Upper lobe of left lung (tissue), 6 donors: ENCODE measurements at regions not wholly inside any gene's neighbourhood (a gene's known extent, or its start where the extent isn't known, plus 50 kb on each side); places are given as distances from the start of the nearest gene placed in this dataset.

Source experiments
- ATAC-seq, 2 donors: fragments of 200-7000 bp; cut with Tn5 transposase; one replicate each; pipeline ENCODE4 v1.9.1; 2022; ENCODE audit warnings: mild to moderate bottlenecking in 2 of 2, moderate library complexity in 2 of 2; ENCODE audit not compliant: low FRiP score in 2 of 2
- DNase-seq, 2 donors: peaks; one replicate each; pipeline ENCODE4 v3.0.0-alpha.2; 2019 to 2020
- H3K27ac ChIP-seq, 4 donors: fragments of 200-600 bp; sonication (generic); one replicate each; pipeline ENCODE4 v1.5.1; 2016 to 2019
- H3K27me3 ChIP-seq, 4 donors: fragments of 200-600 bp; sonication (generic); one replicate each; pipeline ENCODE4 v1.5.1; 2017 to 2019
- H3K36me3 ChIP-seq, 4 donors: fragments of 200-600 bp; sonication (generic); one replicate each; pipeline ENCODE4 v1.5.1; 2016 to 2019
- H3K4me1 ChIP-seq, 4 donors: fragments of 200-600 bp; sonication (generic); one replicate each; pipeline ENCODE4 v1.5.1; 2018 to 2019
- H3K4me3 ChIP-seq, 4 donors: fragments of 200-600 bp; sonication (generic); one replicate each; pipeline ENCODE4 v1.5.1; 2017 to 2019; ENCODE audit warnings: mild to moderate bottlenecking in 2 of 4, moderate library complexity in 1 of 4
- H3K9me3 ChIP-seq, 4 donors: fragments of 200-600 bp; sonication (generic); one replicate each; pipeline ENCODE4 v1.5.1; 2018 to 2019
- EP300 ChIP-seq, 4 donors: sonication (generic); formaldehyde crosslinking; IDR thresholded peaks; one replicate each; pipeline ENCODE4 v1.5.1; 2017; ENCODE audit warnings: antibody characterized with exemption in 4 of 4, control low read depth in 2 of 4
- POLR2A ChIP-seq, 4 donors: fragments of 450-650 bp; IDR thresholded peaks; one replicate each; pipeline ENCODE4 v1.5.1; 2016 to 2017; ENCODE audit warnings: antibody characterized with exemption in 4 of 4, mild to moderate bottlenecking in 2 of 4
- POLR2AphosphoS5 ChIP-seq, 2 donors: sonication (generic); formaldehyde crosslinking; IDR thresholded peaks; one replicate each; pipeline ENCODE4 v1.5.1; 2017; ENCODE audit warnings: antibody characterized with exemption in 2 of 2
- WGBS, 2 donors: methylation state at CpG; one replicate each; pipeline ENCODE4 v1.1.5; 2017 to 2018; 5-methylcytosine and 5-hydroxymethylcytosine counted together
- TF ChIP-seq, protein P1 (sequence below), 6 experiments: fragments of 450-650 bp in 4 of 6; fragments of 200-600 bp in 2 of 6; sonication (generic) in 2 of 6; IDR thresholded peaks; one replicate each; pipeline ENCODE4 v1.5.1; 2016 to 2019; ENCODE audit warnings: antibody characterized with exemption in 6 of 6
- donor health status: DM: no; HTN: no; CAD: no; lungs with moderate emphysema.
- donor health status: DM: no; HTN: yes; CAD: no; lungs with severe emphysema.

DNA sequence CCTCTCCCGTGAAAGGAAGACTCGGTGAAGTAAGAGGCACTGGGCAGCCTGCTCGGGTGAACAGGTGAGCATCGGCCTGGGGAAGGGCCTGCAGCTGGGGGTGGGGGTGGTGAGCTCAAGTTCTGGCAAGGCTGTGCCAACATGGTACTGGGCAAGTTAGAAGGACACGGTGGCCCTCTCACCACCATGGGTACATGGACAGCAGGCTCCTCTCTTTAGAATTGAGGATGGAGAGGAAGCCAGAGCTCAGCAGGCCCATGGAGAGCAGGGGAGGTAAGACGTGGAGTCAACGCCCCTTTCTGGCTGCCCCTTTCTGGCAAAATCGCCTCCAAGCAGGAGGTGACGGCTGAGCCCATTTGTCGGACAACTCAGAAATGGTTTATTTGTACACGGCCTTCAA, 135.6 kb downstream of the ANKRD60 start:
- Histone ChIP-seq H3K9me3 (no peaks in the 10 kb centered on the region), H3K4me3 (no peak overlapping the region), H3K27ac (no peak overlapping the region), H3K27me3 (no peaks in the 10 kb centered on the region), H3K36me3 (no peaks in the 10 kb centered on the region), H3K4me1 (no peaks in the 10 kb centered on the region)
- ATAC-seq (no peak), DNase-seq (no peak)
- WGBS, 2 donors, result 92% methylated on average over 8 to 11 of the region's 11 CpGs
- no peak for TF ChIP-seq EP300 (IDR thresholded peaks at IDR 0.05)
- TF ChIP-seq POLR2AphosphoS5 (IDR thresholded peaks at IDR 0.05), result no peak
- TF ChIP-seq, protein P1, sequence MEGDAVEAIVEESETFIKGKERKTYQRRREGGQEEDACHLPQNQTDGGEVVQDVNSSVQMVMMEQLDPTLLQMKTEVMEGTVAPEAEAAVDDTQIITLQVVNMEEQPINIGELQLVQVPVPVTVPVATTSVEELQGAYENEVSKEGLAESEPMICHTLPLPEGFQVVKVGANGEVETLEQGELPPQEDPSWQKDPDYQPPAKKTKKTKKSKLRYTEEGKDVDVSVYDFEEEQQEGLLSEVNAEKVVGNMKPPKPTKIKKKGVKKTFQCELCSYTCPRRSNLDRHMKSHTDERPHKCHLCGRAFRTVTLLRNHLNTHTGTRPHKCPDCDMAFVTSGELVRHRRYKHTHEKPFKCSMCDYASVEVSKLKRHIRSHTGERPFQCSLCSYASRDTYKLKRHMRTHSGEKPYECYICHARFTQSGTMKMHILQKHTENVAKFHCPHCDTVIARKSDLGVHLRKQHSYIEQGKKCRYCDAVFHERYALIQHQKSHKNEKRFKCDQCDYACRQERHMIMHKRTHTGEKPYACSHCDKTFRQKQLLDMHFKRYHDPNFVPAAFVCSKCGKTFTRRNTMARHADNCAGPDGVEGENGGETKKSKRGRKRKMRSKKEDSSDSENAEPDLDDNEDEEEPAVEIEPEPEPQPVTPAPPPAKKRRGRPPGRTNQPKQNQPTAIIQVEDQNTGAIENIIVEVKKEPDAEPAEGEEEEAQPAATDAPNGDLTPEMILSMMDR (IDR thresholded peaks at IDR 0.05), result no peak
- TF ChIP-seq POLR2A (IDR thresholded peaks at IDR 0.05), result no peak

DNA sequence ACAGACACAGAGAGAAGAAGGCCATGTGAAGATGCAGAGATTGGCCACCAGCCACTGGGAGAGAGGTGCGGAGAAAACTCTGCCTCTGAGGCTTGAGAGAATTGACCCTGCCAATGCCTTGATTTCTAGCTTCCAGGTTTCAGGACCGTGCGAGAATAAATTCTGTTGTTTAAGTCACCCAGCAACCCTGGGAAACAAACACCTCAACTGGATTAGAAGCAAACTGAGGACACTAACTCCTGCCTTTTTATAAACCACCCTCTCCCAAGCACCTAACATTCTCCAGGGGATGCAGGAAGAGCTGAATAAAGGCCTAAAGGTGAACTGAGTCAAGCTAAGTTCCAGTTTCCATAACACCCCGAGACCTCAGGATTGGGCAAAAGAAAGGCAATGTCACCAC, 136.1 kb downstream of the ANKRD60 start:
- DNase-seq (no peak), ATAC-seq (no peak)
- WGBS, 2 donors, result 92 to 95% methylated on average over 4 of the region's 4 CpGs
- Histone ChIP-seq H3K27ac (no peak overlapping the region), H3K9me3 (no peaks in the 10 kb centered on the region), H3K4me1 (no peaks in the 10 kb centered on the region), H3K27me3 (no peaks in the 10 kb centered on the region), H3K36me3 (no peaks in the 10 kb centered on the region), H3K4me3 (no peak overlapping the region)
- no peak for TF ChIP-seq POLR2AphosphoS5 (IDR thresholded peaks at IDR 0.05)

DNA sequence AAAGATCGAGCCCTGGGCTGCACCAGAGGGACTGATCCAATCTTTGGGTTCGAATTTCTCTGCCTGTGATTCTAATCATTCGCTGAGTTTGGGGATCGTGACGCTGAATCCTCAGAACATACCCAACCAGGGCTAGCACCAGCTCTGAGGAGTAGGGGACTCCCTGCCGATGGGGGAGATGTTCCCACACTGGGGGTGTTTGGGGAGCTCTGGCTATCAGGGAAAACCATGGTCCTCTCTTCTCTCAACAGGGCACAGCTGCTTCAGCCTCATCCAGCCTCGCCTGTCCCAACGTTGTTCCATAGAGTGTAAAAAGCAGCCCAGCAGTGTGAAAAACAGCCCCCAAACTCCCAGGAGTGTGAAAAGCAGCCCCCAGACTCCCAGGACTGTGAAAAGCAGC, 136.6 kb downstream of the ANKRD60 start:
- TF ChIP-seq EP300 (IDR thresholded peaks at IDR 0.05) (no peak), POLR2A (IDR thresholded peaks at IDR 0.05) (no peak), POLR2AphosphoS5 (IDR thresholded peaks at IDR 0.05) (no peak)
- TF ChIP-seq, protein P1 (IDR thresholded peaks at IDR 0.05), result no peak
- H3K27me3 ChIP-seq, result no peaks in the 10 kb centered on the region
- H3K36me3 ChIP-seq, result no peaks in the 10 kb centered on the region
- no peak overlapping the region for H3K27ac ChIP-seq
- no peaks in the 10 kb centered on the region for H3K9me3 ChIP-seq
- no peaks in the 10 kb centered on the region for H3K4me1 ChIP-seq
- ATAC-seq (no peak), DNase-seq (no peak)
- WGBS, 2 donors, result 81 to 86% methylated on average over 7 to 8 of the region's 8 CpGs
- H3K4me3 ChIP-seq, result no peak overlapping the region

DNA sequence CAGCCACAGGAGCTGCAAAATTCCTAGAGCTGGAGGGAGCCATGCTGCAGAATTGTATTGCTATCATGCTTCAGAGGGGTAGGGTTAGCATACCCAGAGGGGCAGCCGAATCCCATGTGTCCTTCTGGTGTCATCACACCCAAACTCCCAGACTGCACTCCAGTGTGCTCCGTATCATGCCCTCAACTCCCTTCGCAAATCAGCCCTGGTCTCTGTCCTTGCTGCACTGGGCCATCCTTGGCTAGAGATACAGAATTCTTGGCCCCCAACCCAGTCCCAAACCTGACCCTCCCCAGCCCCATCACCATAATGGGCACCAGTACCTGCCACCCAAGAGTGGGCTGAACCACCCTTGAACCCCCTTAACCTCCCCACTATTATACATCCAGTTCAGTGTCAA, 138.3 kb downstream of the ANKRD60 start:
- Histone ChIP-seq H3K4me1 (no peaks in the 10 kb centered on the region), H3K27me3 (no peaks in the 10 kb centered on the region), H3K27ac (no peak overlapping the region), H3K4me3 (no peak overlapping the region), H3K9me3 (no peaks in the 10 kb centered on the region), H3K36me3 (no peaks in the 10 kb centered on the region)
- DNase-seq, result no peak
- ATAC-seq, result no peak
- 95 to 96% methylated on average over 3 of the region's 3 CpGs for WGBS, 2 donors
- TF ChIP-seq POLR2A (IDR thresholded peaks at IDR 0.05) (no peak), EP300 (IDR thresholded peaks at IDR 0.05) (no peak)

DNA sequence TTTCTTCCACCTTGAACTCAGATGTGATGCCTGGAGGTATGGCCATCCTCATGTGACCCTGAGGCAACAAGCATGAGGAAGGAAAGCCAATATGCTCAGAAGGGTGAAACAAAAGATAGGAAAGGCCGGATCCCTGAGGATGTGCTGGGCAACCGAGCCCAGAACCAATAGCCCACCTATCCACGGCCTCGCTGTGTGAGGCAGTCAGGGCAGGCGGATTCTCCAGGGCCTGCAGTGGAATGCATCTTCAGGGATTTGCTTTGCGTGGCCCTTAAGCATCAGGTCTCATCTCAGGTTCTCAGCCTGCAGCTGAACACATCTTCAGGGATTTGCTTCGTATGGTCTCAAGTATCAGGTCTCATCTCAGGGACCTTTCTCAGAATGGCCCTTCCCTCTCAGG, 139.8 kb downstream of the ANKRD60 start:
- Histone ChIP-seq H3K4me1 (no peaks in the 10 kb centered on the region), H3K9me3 (no peaks in the 10 kb centered on the region), H3K36me3 (no peaks in the 10 kb centered on the region), H3K27me3 (no peaks in the 10 kb centered on the region), H3K27ac (no peak overlapping the region), H3K4me3 (no peak overlapping the region)
- ATAC-seq (no peak), DNase-seq (no peak)
- 94% methylated on average over 7 of the region's 7 CpGs for WGBS, 2 donors
- TF ChIP-seq EP300 (IDR thresholded peaks at IDR 0.05), result no peak
- no peak for TF ChIP-seq POLR2A (IDR thresholded peaks at IDR 0.05)
- TF ChIP-seq POLR2AphosphoS5 (IDR thresholded peaks at IDR 0.05), result no peak
- TF ChIP-seq, protein P1 (IDR thresholded peaks at IDR 0.05), result no peak

DNA sequence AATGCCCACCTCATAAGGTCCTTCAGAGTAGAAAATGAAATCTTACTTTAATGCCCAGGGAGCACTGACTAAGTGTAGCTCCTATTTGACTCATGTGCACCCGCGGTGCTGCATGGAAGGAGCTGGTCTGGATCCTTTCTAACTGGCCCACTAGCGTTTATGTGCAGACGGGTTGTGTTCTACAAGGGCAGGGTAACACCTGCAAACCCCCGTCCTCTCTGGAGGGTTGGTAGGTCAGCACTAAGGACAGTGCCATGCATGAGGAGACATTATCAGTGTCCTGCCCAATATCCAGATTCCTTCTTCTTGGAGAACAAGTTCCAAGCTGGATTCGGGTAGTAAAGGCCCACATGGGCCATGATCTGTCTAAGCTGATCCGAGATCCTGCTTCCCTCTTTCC, 140.3 kb downstream of the ANKRD60 start:
- 80 to 86% methylated on average over 6 to 7 of the region's 7 CpGs for WGBS, 2 donors
- ATAC-seq (no peak), DNase-seq (peak in 1 of 2 donors; percentile 2)
- Histone ChIP-seq H3K9me3 (no peaks in the 10 kb centered on the region), H3K4me3 (no peak overlapping the region), H3K4me1 (no peaks in the 10 kb centered on the region), H3K27ac (no peak overlapping the region), H3K27me3 (no peaks in the 10 kb centered on the region), H3K36me3 (no peaks in the 10 kb centered on the region)
- TF ChIP-seq POLR2AphosphoS5 (IDR thresholded peaks at IDR 0.05) (no peak), POLR2A (IDR thresholded peaks at IDR 0.05) (no peak)
